Thoracic aorta (tissue), 2 donors: ENCODE measurements at regions not wholly inside any gene's neighbourhood (a gene's known extent, or its start where the extent isn't known, plus 50 kb on each side); places are given as distances from the start of the nearest gene placed in this dataset.

Experiments
- ATAC-seq: fragments of 150-250 bp; one replicate; pipeline ENCODE4 v1.8.0; 2017; ENCODE audit warnings: low read depth; ENCODE audit not compliant: insufficient number of reproducible peaks, low FRiP score
- DNase-seq: peaks from one replicate; pipeline ENCODE4 v3.0.0-alpha.2; 2020; ENCODE audit warnings: low spot score
- H3K27ac ChIP-seq, 2 donors: fragments of 200-600 bp; sonication (generic); 1 replicate in 1 of 2; 2 replicates in 1 of 2; pipeline ENCODE4 v1.5.1; 2016; ENCODE audit warnings: mild to moderate bottlenecking in 2 of 2, moderate library complexity in 2 of 2
- H3K27me3 ChIP-seq: fragments of 200-600 bp; sonication (generic); replicated peaks from 2 replicates; pipeline ENCODE4 v1.6.0; 2016; ENCODE audit warnings: mild to moderate bottlenecking; ENCODE audit not compliant: insufficient read depth
- H3K36me3 ChIP-seq: fragments of 200-600 bp; sonication (generic); one replicate; pipeline ENCODE4 v1.5.1; 2016
- H3K4me1 ChIP-seq, 2 donors: fragments of 200-600 bp; sonication (generic); 1 replicate in 1 of 2; 2 replicates in 1 of 2; pipeline versions ENCODE4 v1.5.1 to v1.6.0; 2016; ENCODE audit warnings: low read depth in 2 of 2, mild to moderate bottlenecking in 1 of 2; ENCODE audit not compliant: control insufficient read depth in 1 of 2
- H3K4me3 ChIP-seq: fragments of 200-600 bp; sonication (generic); 2 replicates; pipeline ENCODE4 v1.5.1; 2016; ENCODE audit warnings: mild to moderate bottlenecking
- H3K9me3 ChIP-seq: fragments of 200-600 bp; sonication (generic); 2 replicates; pipeline ENCODE4 v1.5.1; 2016
- CTCF ChIP-seq: fragments of 200-600 bp; sonication (generic); IDR thresholded peaks from one replicate; pipeline ENCODE4 v1.5.1; 2019; ENCODE audit warnings: antibody characterized with exemption

GRCh38 chr5:60354311-60354710 is 345.7 kb downstream of the DEPDC1B start:
- Histone ChIP-seq H3K4me3 (no peak overlapping the region), H3K36me3 (no peaks in the 10 kb centered on the region), H3K9me3 (no peaks in the 10 kb centered on the region), H3K4me1 (peaks cover 0 to 36% of the 10 kb centered on the region in 2 donors), H3K27me3 (no peaks in the 10 kb centered on the region), H3K27ac (no peak overlapping the region)
- ATAC-seq (no peak), DNase-seq (no peak)
- TF ChIP-seq CTCF = no peak

- no peak overlapping the region for H3K27ac ChIP-seq
- DNase-seq (no peak), ATAC-seq (no peak)
- H3K4me1 ChIP-seq = peaks cover 0 to 36% of the 10 kb centered on the region in 2 donors
- H3K36me3 ChIP-seq = no peaks in the 10 kb centered on the region
- no peak overlapping the region for H3K4me3 ChIP-seq
- TF ChIP-seq CTCF = no peak
- H3K9me3 ChIP-seq = no peaks in the 10 kb centered on the region
- no peaks in the 10 kb centered on the region for H3K27me3 ChIP-seq
These were observed 346.9 kb downstream of the DEPDC1B start for GRCh38 chr5:60352992-60353599.

- H3K27ac ChIP-seq = no peak overlapping the region
- no peaks in the 10 kb centered on the region for H3K27me3 ChIP-seq
- no peak for ATAC-seq
- no peaks in the 10 kb centered on the region for H3K9me3 ChIP-seq
- no peaks in the 10 kb centered on the region for H3K36me3 ChIP-seq
- no peak for DNase-seq
- no peak for TF ChIP-seq CTCF
- H3K4me3 ChIP-seq = no peak overlapping the region
- H3K4me1 ChIP-seq = peaks cover 0 to 20% of the 10 kb centered on the region in 2 donors
These were observed 349.2 kb downstream of the DEPDC1B start for GRCh38 chr5:60350794-60351193.

GRCh38 chr5:60349891-60350415 is 350.0 kb downstream of the DEPDC1B start:
- TF ChIP-seq CTCF = no peak
- ATAC-seq = no peak
- no peaks in the 10 kb centered on the region for H3K36me3 ChIP-seq
- DNase-seq = no peak
- no peak overlapping the region for H3K4me3 ChIP-seq
- peaks cover 0 to 17% of the 10 kb centered on the region in 2 donors for H3K4me1 ChIP-seq
- no peaks in the 10 kb centered on the region for H3K27me3 ChIP-seq
- H3K9me3 ChIP-seq = no peaks in the 10 kb centered on the region
- no peak overlapping the region for H3K27ac ChIP-seq

GRCh38 chr5:60346393-60346792 is 353.6 kb downstream of the DEPDC1B start:
- TF ChIP-seq CTCF = no peak
- Histone ChIP-seq H3K4me1 (peaks cover 0 to 20% of the 10 kb centered on the region in 2 donors), H3K36me3 (no peaks in the 10 kb centered on the region), H3K27ac (no peak overlapping the region), H3K27me3 (no peaks in the 10 kb centered on the region), H3K9me3 (no peaks in the 10 kb centered on the region), H3K4me3 (no peak overlapping the region)
- DNase-seq (no peak), ATAC-seq (no peak)
